Thoracic aorta (tissue), 2 donors: ENCODE measurements at regions not wholly inside any gene's neighbourhood (a gene's known extent, or its start where the extent isn't known, plus 50 kb on each side); places are given as distances from the start of the nearest gene placed in this dataset.

Experiments used
- ATAC-seq: fragments of 150-250 bp; one replicate; pipeline ENCODE4 v1.8.0; 2017; ENCODE audit warnings: low read depth; ENCODE audit not compliant: insufficient number of reproducible peaks, low FRiP score
- DNase-seq: peaks from one replicate; pipeline ENCODE4 v3.0.0-alpha.2; 2020; ENCODE audit warnings: low spot score
- H3K27ac ChIP-seq, 2 donors: fragments of 200-600 bp; sonication (generic); 1 replicate in 1 of 2; 2 replicates in 1 of 2; pipeline ENCODE4 v1.5.1; 2016; ENCODE audit warnings: mild to moderate bottlenecking in 2 of 2, moderate library complexity in 2 of 2
- H3K27me3 ChIP-seq: fragments of 200-600 bp; sonication (generic); replicated peaks from 2 replicates; pipeline ENCODE4 v1.6.0; 2016; ENCODE audit warnings: mild to moderate bottlenecking; ENCODE audit not compliant: insufficient read depth
- H3K36me3 ChIP-seq: fragments of 200-600 bp; sonication (generic); one replicate; pipeline ENCODE4 v1.5.1; 2016
- H3K4me1 ChIP-seq, 2 donors: fragments of 200-600 bp; sonication (generic); 1 replicate in 1 of 2; 2 replicates in 1 of 2; pipeline versions ENCODE4 v1.5.1 to v1.6.0; 2016; ENCODE audit warnings: low read depth in 2 of 2, mild to moderate bottlenecking in 1 of 2; ENCODE audit not compliant: control insufficient read depth in 1 of 2
- H3K4me3 ChIP-seq: fragments of 200-600 bp; sonication (generic); 2 replicates; pipeline ENCODE4 v1.5.1; 2016; ENCODE audit warnings: mild to moderate bottlenecking
- H3K9me3 ChIP-seq: fragments of 200-600 bp; sonication (generic); 2 replicates; pipeline ENCODE4 v1.5.1; 2016
- TF ChIP-seq, protein P1 (sequence below): fragments of 200-600 bp; sonication (generic); IDR thresholded peaks from one replicate; pipeline ENCODE4 v1.5.1; 2019; ENCODE audit warnings: antibody characterized with exemption

DNA sequence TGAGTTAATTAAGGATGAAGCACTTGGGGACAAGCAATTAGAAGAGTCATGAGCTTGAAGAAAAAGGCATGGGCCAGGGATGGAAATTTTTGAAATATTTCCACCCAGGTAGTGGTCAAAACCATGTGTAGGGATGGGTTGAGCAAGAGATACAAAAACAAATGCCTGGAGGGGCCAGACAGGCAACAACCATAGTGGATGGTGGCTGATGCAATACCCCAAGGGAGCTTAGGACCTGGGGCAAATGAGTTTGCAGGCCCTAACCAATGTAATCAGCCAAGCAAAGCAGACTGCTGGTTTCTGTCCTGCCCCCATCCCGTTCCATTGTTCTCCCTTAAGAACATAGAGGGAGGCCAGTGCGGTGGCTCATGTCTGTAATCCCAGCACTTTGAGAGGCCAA lies 119.1 kb upstream of the FGGY start:
- Histone ChIP-seq H3K9me3 (no peaks in the 10 kb centered on the region), H3K36me3 (no peaks in the 10 kb centered on the region), H3K4me1 (peaks cover 8 to 47% of the 10 kb centered on the region in 2 donors), H3K27me3 (no peaks in the 10 kb centered on the region), H3K27ac (no peak overlapping the region), H3K4me3 (no peak overlapping the region)
- DNase-seq (no peak), ATAC-seq (no peak)
- TF ChIP-seq, protein P1, sequence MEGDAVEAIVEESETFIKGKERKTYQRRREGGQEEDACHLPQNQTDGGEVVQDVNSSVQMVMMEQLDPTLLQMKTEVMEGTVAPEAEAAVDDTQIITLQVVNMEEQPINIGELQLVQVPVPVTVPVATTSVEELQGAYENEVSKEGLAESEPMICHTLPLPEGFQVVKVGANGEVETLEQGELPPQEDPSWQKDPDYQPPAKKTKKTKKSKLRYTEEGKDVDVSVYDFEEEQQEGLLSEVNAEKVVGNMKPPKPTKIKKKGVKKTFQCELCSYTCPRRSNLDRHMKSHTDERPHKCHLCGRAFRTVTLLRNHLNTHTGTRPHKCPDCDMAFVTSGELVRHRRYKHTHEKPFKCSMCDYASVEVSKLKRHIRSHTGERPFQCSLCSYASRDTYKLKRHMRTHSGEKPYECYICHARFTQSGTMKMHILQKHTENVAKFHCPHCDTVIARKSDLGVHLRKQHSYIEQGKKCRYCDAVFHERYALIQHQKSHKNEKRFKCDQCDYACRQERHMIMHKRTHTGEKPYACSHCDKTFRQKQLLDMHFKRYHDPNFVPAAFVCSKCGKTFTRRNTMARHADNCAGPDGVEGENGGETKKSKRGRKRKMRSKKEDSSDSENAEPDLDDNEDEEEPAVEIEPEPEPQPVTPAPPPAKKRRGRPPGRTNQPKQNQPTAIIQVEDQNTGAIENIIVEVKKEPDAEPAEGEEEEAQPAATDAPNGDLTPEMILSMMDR = no peak

DNA sequence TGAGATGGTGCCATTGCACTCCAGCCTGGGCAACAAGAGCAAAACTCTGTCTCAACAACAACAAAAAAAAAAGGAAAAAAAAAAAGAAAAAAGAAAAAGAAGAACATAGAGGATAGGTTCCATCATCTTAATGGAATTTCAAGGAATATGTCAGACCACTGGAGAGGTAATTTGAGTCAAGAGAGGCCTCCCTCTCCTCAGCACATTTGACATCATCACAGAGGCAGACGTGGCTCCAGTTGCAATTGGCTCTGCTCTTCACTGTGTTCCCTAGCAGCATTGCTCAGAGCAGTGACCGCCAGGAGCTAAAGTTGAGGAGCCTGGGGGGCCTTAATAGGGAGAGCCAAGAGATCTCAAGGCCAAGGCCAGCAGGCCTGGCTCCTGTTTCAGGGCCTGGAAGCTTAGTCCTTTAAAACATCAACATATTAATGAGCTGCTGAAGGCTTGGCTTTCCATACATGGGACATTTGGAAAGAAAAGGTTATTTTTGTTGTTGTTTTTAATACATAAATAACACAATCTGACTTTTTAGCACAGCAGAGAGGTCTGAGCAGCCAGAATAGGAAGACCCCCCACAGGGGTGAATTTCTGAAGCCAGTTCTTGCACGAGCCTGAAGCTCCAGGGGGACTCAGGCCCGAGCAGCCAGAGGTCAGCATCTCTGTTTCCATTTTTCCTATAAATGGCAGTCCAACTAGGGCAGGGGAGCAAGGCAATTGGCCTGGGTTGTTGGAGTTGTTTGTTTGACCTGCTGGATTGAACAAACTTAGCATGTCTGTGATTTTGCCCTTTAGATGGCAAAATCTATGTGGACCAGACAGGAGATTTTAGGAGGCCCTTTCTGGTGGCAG lies 118.3 kb upstream of the FGGY start:
- DNase-seq (no peak), ATAC-seq (no peak)
- Histone ChIP-seq H3K4me1 (peaks cover 8 to 44% of the 10 kb centered on the region in 2 donors), H3K27ac (peak overlapping the region; percentile 16 to 22), H3K36me3 (no peaks in the 10 kb centered on the region), H3K27me3 (no peaks in the 10 kb centered on the region), H3K4me3 (no peak overlapping the region), H3K9me3 (no peaks in the 10 kb centered on the region)
- TF ChIP-seq, protein P1 = no peak

DNA sequence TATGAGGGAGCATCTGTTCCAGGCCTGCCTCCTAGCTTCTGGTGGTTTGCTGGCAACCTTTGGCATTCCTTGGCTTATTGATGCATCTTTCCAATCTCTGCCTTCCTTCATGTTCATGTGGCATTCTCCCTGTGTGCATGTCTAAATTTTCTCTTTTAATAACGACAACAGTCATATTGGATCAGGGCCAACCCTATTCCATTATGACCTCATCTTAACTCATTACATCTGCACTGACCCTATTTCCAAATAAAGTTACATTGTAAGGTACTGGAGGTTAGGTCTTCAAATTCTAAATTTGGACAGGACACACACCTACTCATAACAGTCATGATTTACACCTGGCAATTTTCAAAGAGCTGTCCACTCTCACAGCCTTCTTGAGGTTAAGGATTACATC lies 117.2 kb upstream of the FGGY start:
- Histone ChIP-seq H3K27ac (peak overlapping the region; percentile 16 to 43), H3K4me3 (no peak overlapping the region), H3K4me1 (peaks cover 8 to 51% of the 10 kb centered on the region in 2 donors), H3K36me3 (no peaks in the 10 kb centered on the region), H3K27me3 (no peaks in the 10 kb centered on the region), H3K9me3 (no peaks in the 10 kb centered on the region)
- no peak for ATAC-seq
- no peak for DNase-seq
- TF ChIP-seq, protein P1 = no peak

DNA sequence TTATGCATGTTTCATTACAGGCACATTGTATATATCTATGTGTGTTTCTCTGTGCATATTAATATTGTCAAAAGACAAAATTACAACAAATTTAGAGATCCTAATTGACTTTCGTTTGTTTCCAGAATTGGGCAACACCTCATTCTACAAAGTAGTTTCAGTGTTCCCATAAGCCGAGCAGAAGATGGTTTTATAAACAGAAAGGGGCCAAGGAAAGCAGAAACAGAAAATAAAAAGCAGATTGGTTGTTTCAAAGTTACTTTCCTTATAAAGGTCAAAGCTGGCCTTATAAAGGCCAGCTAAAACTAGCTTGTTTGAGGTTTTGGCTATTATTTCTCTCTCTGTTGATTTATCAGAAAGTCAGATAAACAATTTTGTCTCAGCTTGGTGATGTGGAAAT lies 116.2 kb upstream of the FGGY start:
- DNase-seq = no peak
- no peaks in the 10 kb centered on the region for H3K27me3 ChIP-seq
- no peaks in the 10 kb centered on the region for H3K9me3 ChIP-seq
- TF ChIP-seq, protein P1 = no peak
- no peak overlapping the region for H3K4me3 ChIP-seq
- no peaks in the 10 kb centered on the region for H3K36me3 ChIP-seq
- peaks cover 8 to 62% of the 10 kb centered on the region in 2 donors for H3K4me1 ChIP-seq
- peak overlapping the region; percentile 16 to 43 for H3K27ac ChIP-seq
- ATAC-seq = no peak

DNA sequence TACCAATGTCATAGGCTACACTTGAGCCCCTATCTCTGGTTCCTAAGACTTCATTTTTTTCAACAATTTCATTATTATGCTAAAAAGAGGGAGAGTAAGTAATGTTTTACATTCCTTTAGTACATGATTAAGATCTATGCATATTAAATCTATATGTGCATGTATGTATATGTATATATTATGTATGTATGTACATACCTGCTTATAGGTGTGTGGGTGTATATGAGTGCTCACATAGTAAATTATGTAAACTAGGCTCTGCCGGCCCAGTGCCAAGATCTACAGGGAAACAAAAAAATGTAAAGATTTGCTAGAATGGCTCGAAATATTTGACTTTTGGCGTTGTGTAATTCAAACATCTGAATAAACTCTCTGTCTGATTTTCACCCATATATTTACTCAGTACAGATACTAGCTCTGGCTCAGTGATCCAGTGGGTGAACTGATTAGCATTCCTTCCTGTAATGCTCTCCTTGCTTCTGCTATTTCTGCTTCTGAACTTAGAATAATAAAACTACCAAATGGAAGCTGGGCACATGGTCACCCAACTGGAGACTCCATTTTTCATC lies 113.1 kb upstream of the FGGY start:
- no peaks in the 10 kb centered on the region for H3K9me3 ChIP-seq
- TF ChIP-seq, protein P1 = no peak
- DNase-seq (no peak), ATAC-seq (no peak)
- peaks cover 8 to 53% of the 10 kb centered on the region in 2 donors for H3K4me1 ChIP-seq
- H3K4me3 ChIP-seq = no peak overlapping the region
- H3K27me3 ChIP-seq = no peaks in the 10 kb centered on the region
- H3K36me3 ChIP-seq = no peaks in the 10 kb centered on the region
- no peak overlapping the region for H3K27ac ChIP-seq
